Epidermal melanocyte (primary cell): ENCODE measurements at regions not wholly inside any gene's neighbourhood (a gene's known extent, or its start where the extent isn't known, plus 50 kb on each side); places are given as distances from the start of the nearest gene placed in this dataset.
A peak's percentile ranks its signal among the peaks of the same experiment; 100 is the strongest.
"Not testable (repeated sequence)": the region's sequence is repeated elsewhere in the genome, so short reads cannot be mapped to it uniquely, and the experiment has no call there.

Experiments
- DNase-seq: peaks from one replicate; pipeline ENCODE4 v3.0.0; 2011; ENCODE audit warnings: low spot score; ENCODE audit not compliant: insufficient read length

DNA sequence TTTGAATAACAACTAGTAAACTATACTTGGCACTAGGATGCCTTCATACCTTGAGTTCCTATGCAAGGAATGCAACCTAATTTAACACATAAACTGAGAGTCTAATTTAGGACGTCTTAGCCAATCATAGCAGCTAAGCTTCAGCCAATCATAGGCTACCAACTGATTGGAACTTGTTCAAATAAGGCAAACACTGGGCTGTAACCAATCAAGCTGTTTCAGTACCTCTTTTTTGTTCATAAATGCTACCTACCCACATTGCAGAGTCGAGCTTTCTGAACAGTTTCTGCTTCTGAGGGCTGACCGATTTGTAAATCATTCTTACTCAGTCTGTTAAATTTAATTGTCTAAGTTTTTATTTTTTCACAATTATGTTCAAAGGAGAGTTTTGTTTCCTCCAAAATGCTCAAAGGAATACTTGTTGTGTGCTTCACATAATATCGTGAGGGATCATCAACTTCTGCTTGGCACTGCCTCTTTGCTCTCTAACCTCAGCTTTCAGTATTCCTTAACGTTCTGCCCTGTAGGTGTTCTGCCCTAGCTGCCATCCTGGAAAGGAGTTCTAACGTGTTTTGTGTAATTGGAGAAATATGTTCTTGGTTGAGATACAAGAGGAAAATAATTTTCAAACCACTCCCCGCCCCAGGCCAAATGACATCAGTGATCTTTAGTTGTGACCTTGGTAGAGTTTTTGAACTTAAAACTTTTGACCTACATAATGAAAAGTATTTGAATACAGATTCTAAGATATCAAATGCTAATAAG lies 380.4 kb upstream of the MIS18BP1 start:
- no peak for DNase-seq

GRCh38 chr14:45621731-45622130 lies 368.7 kb upstream of the MIS18BP1 start:
- DNase-seq = no peak

GRCh38 chr14:45619831-45620230 lies 366.8 kb upstream of the MIS18BP1 start:
- no peak for DNase-seq

- no peak for DNase-seq
These were observed 357.3 kb upstream of the MIS18BP1 start for GRCh38 chr14:45610318-45610717.

DNA sequence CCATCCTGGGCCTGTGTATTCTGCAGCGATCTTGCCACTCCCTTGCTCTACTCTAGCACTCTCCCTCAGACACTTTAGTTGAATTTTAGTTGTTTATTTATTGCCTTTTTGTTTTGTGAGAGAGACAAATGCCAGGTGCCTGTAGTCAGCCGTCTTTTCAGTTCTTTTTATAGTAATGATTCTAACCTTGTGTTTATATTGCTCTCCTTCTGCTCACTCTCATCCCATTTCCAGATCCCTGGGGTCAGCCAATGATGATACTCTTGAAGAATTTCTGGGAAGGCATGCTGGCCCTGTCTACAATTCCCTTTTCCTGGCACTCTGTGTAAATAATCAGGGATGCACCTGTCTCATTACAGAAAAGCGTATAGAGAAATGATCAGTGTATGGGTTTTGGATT lies 334.1 kb upstream of the MIS18BP1 start:
- DNase-seq = no peak

- no peak for DNase-seq
These were observed 306.6 kb upstream of the MIS18BP1 start for GRCh38 chr14:45559626-45560025.

GRCh38 chr14:45558183-45558582 lies 305.2 kb upstream of the MIS18BP1 start:
- no peak for DNase-seq

GRCh38 chr14:45553981-45554380 lies 301.0 kb upstream of the MIS18BP1 start:
- no peak for DNase-seq

GRCh38 chr14:45551240-45551820 lies 298.3 kb upstream of the MIS18BP1 start:
- not testable (repeated sequence) for DNase-seq

- no peak for DNase-seq
These were observed 278.0 kb upstream of the MIS18BP1 start for GRCh38 chr14:45531022-45531421.

- DNase-seq = peak; percentile 23
These were observed 273.9 kb upstream of the MIS18BP1 start for GRCh38 chr14:45526715-45527549.

GRCh38 chr14:45519766-45520165 lies 266.8 kb upstream of the MIS18BP1 start:
- no peak for DNase-seq

- no peak for DNase-seq
These were observed 239.9 kb upstream of the MIS18BP1 start for GRCh38 chr14:45492876-45493275.

DNA sequence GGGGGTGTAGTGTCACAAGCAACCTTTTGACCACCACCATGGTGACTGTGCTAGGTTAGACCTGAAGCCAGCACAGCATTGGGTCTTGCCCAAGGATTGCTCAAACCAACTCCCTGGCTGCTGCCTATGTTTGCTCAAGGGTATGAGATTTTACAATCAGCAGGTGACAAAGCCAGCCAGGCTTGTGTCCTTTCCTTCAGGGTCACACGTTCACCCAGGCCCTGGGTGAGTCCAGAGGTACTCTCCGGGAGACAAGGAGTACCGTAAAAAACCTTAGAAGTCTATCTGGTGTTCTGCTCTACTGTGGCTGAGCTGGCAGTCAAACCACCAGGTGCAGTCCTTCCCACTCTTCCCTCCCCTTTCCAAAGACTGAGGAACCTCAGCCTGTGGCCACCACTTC lies 238.9 kb upstream of the MIS18BP1 start:
- no peak for DNase-seq

GRCh38 chr14:45486599-45486998 lies 233.6 kb upstream of the MIS18BP1 start:
- no peak for DNase-seq

DNA sequence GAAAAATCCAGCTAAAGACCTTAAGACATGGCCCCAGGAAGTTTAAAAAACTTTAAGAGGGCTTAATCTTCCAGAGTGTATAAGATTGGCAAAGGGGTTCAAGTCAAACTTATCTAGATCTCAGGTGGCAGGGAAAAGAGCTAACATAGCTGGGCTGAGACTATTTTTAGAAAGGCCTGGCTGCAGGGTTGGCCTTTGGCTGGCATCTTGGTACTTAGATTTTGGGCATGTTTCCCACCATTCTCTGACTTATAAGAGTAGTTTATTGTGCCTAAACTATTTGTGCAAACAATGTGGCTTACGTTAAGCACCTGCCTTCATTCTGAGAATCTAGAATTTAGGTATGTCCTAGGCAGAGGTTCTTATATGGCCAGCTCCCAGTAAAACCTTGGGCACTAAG lies 214.0 kb upstream of the MIS18BP1 start:
- no peak for DNase-seq

DNA sequence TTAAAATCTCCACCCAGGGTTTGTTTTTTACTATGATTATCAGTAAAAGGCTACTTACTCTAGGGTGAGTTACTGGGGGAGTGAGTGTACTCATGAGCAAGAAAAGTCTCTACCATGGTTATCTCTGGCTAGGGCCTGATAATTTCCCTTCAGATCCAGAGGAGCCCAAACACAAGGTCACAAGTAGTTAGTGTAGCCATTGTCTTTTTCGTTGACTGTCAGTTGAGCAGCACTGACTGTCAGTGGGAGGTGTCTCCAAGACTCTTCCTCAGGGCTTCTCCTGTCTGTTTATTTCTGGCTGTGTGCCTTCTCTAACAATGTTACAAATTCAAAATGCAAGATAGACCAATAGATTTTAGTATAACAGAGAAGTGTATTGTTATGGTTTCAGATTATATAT lies 181.2 kb upstream of the MIS18BP1 start:
- no peak for DNase-seq

- peak; percentile 29 for DNase-seq
These were observed 173.8 kb upstream of the MIS18BP1 start for GRCh38 chr14:45426685-45427282.

DNA sequence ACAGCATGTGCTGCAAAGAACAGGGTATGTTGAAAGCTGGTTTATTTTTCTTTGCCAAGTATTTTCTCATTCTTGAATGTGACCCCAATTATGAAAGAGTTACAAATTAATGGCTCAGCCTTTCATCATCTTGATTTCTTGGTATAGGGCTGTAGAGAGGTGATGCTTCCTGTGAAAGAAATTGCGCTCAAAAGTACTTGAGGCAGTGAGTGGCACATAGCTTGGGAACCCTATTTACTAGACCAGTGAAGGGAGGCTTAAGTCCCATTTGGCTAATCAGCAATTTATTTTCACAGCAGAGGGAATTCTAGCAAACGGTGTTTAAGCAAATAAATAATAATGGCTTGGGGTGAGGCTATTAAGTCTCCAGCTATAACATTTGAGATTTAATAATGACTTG lies 153.9 kb upstream of the MIS18BP1 start:
- DNase-seq = no peak

DNA sequence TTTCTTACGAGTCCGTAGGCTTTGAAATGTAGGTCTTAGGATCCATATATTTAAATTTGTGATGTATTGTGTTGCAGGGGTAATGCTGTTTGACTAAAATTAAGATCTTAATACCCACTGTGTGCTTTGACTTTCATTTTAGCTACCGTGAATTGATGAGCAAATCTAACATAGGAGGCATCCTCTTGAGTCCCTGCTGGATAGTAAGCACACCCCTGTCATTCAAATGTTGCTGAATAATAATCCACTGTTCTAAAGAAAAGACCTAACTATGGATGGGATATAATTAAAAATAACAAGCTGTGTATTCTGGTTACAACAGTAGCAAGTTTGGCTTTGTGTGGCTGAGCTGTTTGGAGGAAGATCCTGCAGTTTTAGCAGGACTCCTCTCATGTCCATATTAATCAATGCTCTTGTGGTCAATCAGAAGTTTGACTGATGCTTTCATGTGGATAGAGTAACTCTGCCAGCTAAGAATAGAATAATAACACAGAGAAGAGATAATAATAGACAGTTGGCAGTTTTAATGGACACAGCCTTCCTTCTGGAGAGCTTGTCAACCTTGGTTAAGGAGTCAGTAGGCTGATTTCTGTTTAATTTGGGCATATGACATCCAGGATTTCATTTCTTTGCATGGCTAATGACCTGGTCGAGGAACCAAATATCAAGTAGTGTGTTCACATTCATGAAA lies 148.1 kb upstream of the MIS18BP1 start:
- no peak for DNase-seq

GRCh38 chr14:45400509-45400908 lies 147.5 kb upstream of the MIS18BP1 start:
- DNase-seq = no peak
